HG03442 (cell line): ENCODE measurements at regions not wholly inside any gene's neighbourhood (a gene's known extent, or its start where the extent isn't known, plus 50 kb on each side); places are given as distances from the start of the nearest gene placed in this dataset.
"Not testable (repeated sequence)": the region's sequence is repeated elsewhere in the genome, so short reads cannot be mapped to it uniquely, and the experiment has no call there.

ENCODE experiments used
- ATAC-seq: cut with Tn5 transposase; IDR thresholded peaks from one replicate; pipeline ENCODE4 v1.9.1; 2021; ENCODE audit warnings: mild to moderate bottlenecking, moderate library complexity; ENCODE audit not compliant: unreplicated experiment

GRCh38 chr1:234785922-234786321 is 175.9 kb upstream of the IRF2BP2 start:
- ATAC-seq = not testable (repeated sequence)

GRCh38 chr1:234785471-234785919 is 175.5 kb upstream of the IRF2BP2 start:
- not testable (repeated sequence) for ATAC-seq

GRCh38 chr1:234784108-234784507 is 174.1 kb upstream of the IRF2BP2 start:
- not testable (repeated sequence) for ATAC-seq

- ATAC-seq = no peak
These were observed 172.8 kb upstream of the IRF2BP2 start for GRCh38 chr1:234782791-234783190.

GRCh38 chr1:234782105-234782751 is 172.2 kb upstream of the IRF2BP2 start:
- ATAC-seq = no peak

GRCh38 chr1:234781241-234782065 is 171.5 kb upstream of the IRF2BP2 start:
- no peak for ATAC-seq

GRCh38 chr1:234780531-234781162 is 170.7 kb upstream of the IRF2BP2 start:
- ATAC-seq = no peak

- ATAC-seq = no peak
These were observed 170.1 kb upstream of the IRF2BP2 start for GRCh38 chr1:234780112-234780511.

- not testable (repeated sequence) for ATAC-seq
These were observed 169.6 kb upstream of the IRF2BP2 start for GRCh38 chr1:234779600-234779999.

GRCh38 chr1:234779160-234779538 is 169.2 kb upstream of the IRF2BP2 start:
- ATAC-seq = no peak

GRCh38 chr1:234778221-234779159 is 168.5 kb upstream of the IRF2BP2 start:
- ATAC-seq = no peak

GRCh38 chr1:234777856-234778220 is 167.9 kb upstream of the IRF2BP2 start:
- ATAC-seq = no peak

- ATAC-seq = no peak
These were observed 167.2 kb upstream of the IRF2BP2 start for GRCh38 chr1:234776876-234777855.

GRCh38 chr1:234776256-234776875 is 166.4 kb upstream of the IRF2BP2 start:
- no peak for ATAC-seq

GRCh38 chr1:234775477-234776246 is 165.7 kb upstream of the IRF2BP2 start:
- ATAC-seq = no peak

- ATAC-seq = no peak
These were observed 165.0 kb upstream of the IRF2BP2 start for GRCh38 chr1:234774971-234775370.

- no peak for ATAC-seq
These were observed 164.1 kb upstream of the IRF2BP2 start for GRCh38 chr1:234773936-234774677.
